Brain microvascular endothelial cell (primary cell): ENCODE measurements at regions not wholly inside any gene's neighbourhood (a gene's known extent, or its start where the extent isn't known, plus 50 kb on each side); places are given as distances from the start of the nearest gene placed in this dataset.

Experiments used
- DNase-seq: peaks from one replicate; pipeline ENCODE4 v3.0.0-alpha.2; 2020
- H3K27ac ChIP-seq: fragments of 250-450 bp; sonication (Bioruptor Pico); 2 replicates; pipeline ENCODE4 v1.5.1; 2020; ENCODE audit warnings: mild to moderate bottlenecking, moderate library complexity
- H3K27me3 ChIP-seq: fragments of 250-450 bp; sonication (Bioruptor Pico); replicated peaks from 2 replicates; pipeline ENCODE4 v1.5.1; 2020; ENCODE audit warnings: mild to moderate bottlenecking
- H3K36me3 ChIP-seq: fragments of 250-450 bp; sonication (Bioruptor Pico); replicated peaks from 2 replicates; pipeline ENCODE4 v1.5.1; 2020; ENCODE audit warnings: mild to moderate bottlenecking
- H3K4me3 ChIP-seq: 2 replicates; pipeline ENCODE4 v1.5.1; 2011; ENCODE audit warnings: low read depth, mild to moderate bottlenecking, control low read depth, low read length, moderate library complexity
- CTCF ChIP-seq: IDR thresholded peaks from 2 replicates; pipeline ENCODE4 v1.5.1; 2011; ENCODE audit warnings: low read depth, mild to moderate bottlenecking, moderate library complexity, low read length, control low read depth, inconsistent platforms; ENCODE audit errors: missing control alignments
- in situ Hi-C: cut with HindIII; loops from 2 replicates; pipeline ENCODE4 v1.10.0; 2017; ENCODE audit warnings: low sequenced_read_pairs, low pct_ligation_motif_present

GRCh38 chr6:141326925-141327324 is 805.8 kb upstream of the GJE1 start:
- no peaks in the 10 kb centered on the region for H3K27me3 ChIP-seq
- no peak for TF ChIP-seq CTCF
- no peak for DNase-seq
- in situ Hi-C loops: no loop called here
- H3K27ac ChIP-seq: peak overlapping the region; percentile 79
- H3K36me3 ChIP-seq: no peaks in the 10 kb centered on the region
- peak overlapping the region; percentile 6 for H3K4me3 ChIP-seq

- Histone ChIP-seq H3K27ac (peak overlapping the region; percentile 79), H3K4me3 (peak overlapping the region; percentile 6), H3K36me3 (no peaks in the 10 kb centered on the region), H3K27me3 (no peaks in the 10 kb centered on the region)
- peak; percentile 100 for DNase-seq
- no peak for TF ChIP-seq CTCF
- in situ Hi-C loops: no loop called here
Measured at GRCh38 chr6:141326426-141326825, 806.3 kb upstream of the GJE1 start.

- DNase-seq: peak; percentile 29
- in situ Hi-C loops: no loop called here
- Histone ChIP-seq H3K36me3 (no peaks in the 10 kb centered on the region), H3K27me3 (no peaks in the 10 kb centered on the region), H3K4me3 (no peak overlapping the region), H3K27ac (no peak overlapping the region)
- TF ChIP-seq CTCF: no peak
Measured at GRCh38 chr6:141321493-141322347, 811.0 kb upstream of the GJE1 start.

- no peak for TF ChIP-seq CTCF
- in situ Hi-C loops: no loop called here
- Histone ChIP-seq H3K27me3 (no peaks in the 10 kb centered on the region), H3K27ac (no peak overlapping the region), H3K36me3 (no peaks in the 10 kb centered on the region), H3K4me3 (no peak overlapping the region)
- DNase-seq: peak; percentile 36
Measured at GRCh38 chr6:141316236-141316635, 816.5 kb upstream of the GJE1 start.

GRCh38 chr6:141313986-141314385 is 818.7 kb upstream of the GJE1 start:
- no peak for DNase-seq
- Histone ChIP-seq H3K27ac (no peak overlapping the region), H3K27me3 (no peaks in the 10 kb centered on the region), H3K4me3 (no peak overlapping the region), H3K36me3 (no peaks in the 10 kb centered on the region)
- in situ Hi-C loops: no loop called here
- TF ChIP-seq CTCF: no peak

- DNase-seq: no peak
- Histone ChIP-seq H3K27ac (no peak overlapping the region), H3K4me3 (no peak overlapping the region), H3K36me3 (no peaks in the 10 kb centered on the region), H3K27me3 (no peaks in the 10 kb centered on the region)
- peak; percentile 38 for TF ChIP-seq CTCF
- in situ Hi-C loops: no loop called here
Measured at GRCh38 chr6:141309295-141309694, 823.4 kb upstream of the GJE1 start.
